Fibroblast of gingiva (primary cell): ENCODE measurements at regions not wholly inside any gene's neighbourhood (a gene's known extent, or its start where the extent isn't known, plus 50 kb on each side); places are given as distances from the start of the nearest gene placed in this dataset.
"Not testable (repeated sequence)": the region's sequence is repeated elsewhere in the genome, so short reads cannot be mapped to it uniquely, and the experiment has no call there.

Source experiments
- DNase-seq: peaks from one replicate; pipeline ENCODE4 v3.0.0-alpha.2; 2011; ENCODE audit warnings: low read depth

- no peak for DNase-seq
These were observed 437.9 kb downstream of the AACS start for GRCh38 chr12:125503128-125503527.

DNA sequence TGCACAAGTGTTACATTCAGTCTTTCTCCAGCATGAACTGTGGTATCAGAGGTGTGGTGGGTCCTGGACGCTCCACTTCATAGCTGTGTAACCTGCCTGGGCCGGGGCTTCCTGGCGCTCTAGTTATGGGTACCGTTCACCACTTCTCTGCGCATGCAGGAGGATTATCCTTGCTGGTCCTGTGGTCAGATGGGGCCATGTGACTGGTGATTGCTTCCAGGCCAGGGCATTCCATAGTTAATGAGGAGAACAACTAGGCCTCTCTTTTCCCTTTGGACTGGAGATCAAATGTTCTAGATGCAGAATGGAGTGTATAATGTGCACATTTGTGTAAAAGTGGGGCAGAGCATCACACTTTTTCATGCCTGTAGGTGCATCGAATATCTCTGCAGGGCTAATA lies 444.0 kb downstream of the AACS start:
- DNase-seq = no peak

DNA sequence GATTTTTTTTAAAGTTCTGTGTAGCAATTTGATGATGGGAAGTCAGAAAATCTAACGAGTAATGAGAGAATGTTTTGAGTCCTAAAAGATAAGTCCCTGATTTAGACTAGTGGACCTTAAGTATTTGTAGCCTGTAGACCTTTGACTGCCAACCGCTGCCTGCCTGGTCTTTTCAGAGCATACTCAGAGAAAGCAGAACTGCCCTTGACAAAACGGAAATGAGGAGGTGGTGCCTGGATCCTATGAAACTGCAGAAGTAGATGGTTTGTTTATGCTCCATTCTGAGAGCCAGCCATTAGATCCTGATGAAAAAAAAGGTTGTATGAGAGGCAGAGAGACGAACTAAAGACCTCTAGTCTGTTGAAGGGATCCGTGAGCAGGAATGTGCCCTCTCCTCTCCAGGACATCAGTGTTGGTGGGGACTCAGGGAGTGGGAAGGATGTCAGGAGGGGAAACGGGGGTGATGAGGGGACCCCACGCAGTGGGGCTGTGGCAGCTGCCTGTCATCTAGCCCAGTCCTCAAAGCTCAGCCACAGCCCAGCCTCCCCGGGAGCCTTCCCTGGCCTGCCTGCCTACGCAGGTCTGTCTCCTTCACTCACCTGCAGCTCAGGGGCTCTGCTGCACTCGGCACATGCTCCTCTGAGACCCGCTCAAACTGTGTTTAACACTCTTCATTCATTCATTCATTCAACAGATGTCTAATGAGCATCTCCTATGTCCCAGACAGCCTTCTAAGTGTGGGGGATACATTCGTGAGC lies 447.5 kb downstream of the AACS start:
- no peak for DNase-seq

DNA sequence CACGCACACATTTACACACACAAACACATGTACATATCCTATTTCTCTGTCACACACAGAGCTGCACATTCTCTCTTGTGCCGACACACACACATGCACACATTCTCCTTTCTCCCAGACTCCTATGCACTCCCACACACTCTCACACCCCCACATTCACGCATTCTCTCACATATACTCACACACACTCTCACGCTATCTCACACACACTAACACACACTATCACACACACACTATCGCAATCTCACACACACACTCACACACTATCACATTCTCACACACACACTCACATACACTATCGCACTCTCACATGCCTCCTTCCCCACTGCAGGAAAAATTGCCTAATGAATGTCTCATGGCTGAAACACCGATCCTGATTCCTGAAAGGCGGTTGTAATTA lies 450.7 kb downstream of the AACS start:
- DNase-seq = no peak

DNA sequence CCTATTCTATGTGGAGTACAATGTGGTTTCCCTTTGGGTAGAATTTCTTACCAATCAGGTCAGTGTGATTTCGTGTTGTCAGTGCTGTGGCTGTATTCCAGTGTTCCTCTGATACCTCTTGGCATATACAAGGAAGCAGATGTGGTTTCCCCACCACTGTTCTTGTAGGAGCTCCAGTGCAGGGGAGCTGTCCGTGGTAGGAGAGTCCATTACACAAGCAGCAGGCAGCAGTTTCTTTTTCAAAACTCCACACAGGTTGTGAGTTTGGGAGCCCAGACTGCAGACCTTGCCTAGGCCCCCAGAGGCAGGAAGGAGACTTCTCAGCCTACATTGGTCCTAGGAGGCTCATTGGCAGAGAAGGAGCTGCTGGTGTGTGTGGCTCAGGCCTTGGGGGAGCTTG lies 452.8 kb downstream of the AACS start:
- no peak for DNase-seq

DNA sequence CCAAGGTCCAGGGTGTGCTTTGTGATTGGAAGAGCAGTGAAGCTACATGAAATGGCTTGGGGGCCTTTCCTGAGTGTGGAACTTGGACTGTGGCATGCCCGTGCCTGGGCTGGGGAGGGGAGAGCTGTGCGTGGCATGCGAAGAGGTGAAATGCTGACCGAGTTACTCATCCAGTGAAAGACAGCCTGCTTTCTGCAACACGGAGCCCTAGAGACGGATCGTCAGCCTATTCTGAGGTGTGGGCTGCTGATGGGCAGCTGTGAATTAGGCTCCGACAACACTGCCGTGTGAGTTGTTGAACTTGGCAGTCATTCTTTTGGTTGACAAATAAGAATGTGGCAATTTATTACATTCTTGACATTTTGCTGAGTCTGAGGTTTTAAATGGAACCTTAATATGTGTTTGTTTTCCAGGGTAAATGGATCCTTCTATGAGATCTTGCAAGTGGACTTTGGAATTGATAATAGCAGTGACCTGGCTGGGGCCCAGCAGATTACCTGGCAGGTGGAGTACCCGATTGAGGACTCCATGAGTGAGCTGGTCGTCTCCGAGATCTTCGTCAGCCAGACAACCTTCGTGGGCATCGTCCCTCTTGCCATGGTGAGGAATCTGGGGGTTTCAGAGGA lies 453.9 kb downstream of the AACS start:
- no peak for DNase-seq

DNA sequence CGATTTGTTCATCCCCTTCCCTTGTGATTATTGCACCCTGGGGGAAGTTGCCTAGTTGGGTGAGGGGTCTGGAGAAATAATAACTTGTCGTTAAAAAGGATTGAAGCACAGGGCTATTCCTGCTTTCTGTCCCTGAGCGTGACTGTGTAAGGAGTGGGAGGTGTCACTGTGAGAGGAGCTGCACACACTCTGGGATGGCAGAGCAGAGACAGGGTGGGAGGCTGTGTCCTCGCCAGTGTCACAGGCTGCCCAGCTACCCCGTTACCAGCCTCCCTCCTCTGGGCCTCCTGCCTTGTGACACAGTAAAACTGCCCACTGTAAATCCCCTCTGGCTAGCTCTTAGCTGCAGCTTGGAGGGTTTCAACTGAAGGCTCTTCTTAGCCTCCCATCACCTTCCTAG lies 460.6 kb downstream of the AACS start:
- no peak for DNase-seq

DNA sequence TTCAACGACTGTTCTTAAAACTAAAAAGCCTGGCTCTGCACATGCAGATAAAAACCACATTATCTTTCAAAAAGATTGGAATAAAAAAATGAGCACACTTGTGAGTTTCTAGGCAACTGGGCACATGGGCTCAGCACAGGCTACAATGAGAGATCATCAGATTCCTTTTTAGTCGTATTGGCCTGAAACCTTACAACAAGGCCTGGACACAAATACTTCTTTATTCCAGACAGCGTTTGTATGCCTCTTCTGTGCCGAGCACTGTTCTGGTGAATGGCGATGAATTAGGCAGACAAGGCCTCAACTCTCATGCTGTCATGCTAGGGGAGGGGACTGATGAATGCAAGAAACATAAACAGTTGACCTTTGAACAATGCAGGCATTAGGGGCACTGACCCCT lies 463.0 kb downstream of the AACS start:
- no peak for DNase-seq

- no peak for DNase-seq
These were observed 465.0 kb downstream of the AACS start for GRCh38 chr12:125530201-125530600.

GRCh38 chr12:125530876-125531275 lies 465.6 kb downstream of the AACS start:
- no peak for DNase-seq

- no peak for DNase-seq
These were observed 466.3 kb downstream of the AACS start for GRCh38 chr12:125531574-125531973.

DNA sequence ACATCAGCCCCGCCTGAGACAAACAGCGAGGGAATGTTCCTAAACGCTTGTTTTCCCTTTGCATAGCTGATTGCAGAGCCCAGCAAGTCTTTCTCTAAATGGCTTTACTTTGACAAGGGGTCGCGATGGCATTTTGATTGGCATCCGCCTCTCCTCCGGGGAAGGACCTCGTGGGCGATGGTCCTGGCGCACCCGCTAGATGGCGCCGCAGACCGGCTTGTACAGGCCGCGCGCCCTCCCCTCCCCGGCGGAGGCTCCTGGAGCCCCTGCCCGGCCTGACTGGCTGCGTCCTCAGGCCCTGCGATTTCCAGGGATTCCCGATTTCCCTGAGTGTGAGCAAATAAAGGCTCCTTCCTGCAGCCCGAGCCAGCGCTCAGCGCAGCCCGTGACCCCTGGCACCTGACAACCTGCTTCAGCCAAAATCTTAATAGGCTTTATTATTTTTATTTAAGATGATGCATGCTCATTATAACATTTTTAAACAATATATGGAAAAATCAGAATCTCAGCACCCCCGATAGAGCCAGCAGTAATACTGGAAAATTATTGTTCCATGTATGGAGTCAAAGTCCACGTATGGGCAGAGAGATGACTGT lies 468.3 kb downstream of the AACS start:
- no peak for DNase-seq

DNA sequence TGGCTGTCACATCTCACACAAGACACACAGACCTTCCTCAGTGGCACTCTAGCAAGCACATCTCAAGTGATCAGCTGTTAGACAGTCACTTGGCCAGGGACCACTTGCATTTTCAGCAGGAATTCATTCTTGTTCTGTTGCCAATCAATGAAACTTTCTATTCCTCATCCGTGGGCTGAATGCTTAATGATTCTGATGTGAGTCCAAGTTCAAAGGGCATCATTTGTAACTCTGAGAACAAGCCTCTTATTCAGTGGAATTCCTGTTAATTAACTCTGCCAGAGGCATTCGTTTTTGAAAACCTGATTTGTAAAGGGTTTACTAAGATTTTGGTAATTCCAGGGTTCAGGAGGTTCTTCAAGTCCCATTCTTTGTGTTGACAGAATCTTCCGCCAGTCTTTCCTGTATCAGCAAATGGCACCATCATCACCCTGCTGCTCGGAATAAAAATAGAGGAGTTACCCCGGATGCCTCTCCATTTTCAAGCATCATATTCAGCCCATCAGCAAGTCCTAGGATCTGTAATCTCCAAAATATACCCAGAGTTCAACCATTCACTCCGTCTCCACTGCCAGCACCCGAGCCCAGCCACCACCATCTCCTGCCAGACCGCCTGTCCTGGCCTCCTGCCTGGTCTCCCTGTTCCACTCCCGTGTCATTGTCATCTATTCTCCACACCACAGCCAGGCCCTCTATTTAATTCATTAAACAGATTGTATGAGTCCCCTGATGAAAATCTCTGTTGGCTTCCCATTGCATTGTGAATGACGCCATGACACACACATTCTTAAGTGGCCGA lies 473.4 kb downstream of the AACS start:
- no peak for DNase-seq

- DNase-seq = no peak
These were observed 475.5 kb downstream of the AACS start for GRCh38 chr12:125540580-125541204.

GRCh38 chr12:125544960-125545359 lies 479.7 kb downstream of the AACS start:
- DNase-seq = no peak

DNA sequence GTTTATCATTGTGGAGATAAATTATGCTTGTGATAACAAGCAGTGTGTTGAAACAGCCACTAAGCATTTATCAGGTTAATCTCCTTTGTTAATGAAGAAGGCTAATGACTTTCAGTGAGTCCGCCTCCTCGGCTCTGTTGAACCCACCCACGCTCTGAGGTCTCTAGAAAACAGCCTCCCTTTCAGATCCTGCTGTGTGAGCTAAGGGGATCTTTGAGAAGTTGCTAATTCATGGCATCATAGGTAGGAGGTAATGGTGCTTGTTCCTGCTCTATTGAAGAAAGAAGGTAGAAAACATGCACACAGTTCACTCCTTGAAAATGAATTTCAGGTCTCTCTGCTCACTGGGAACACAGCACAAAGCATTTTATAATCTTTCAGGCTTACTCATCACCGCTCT lies 483.9 kb downstream of the AACS start:
- no peak for DNase-seq

DNA sequence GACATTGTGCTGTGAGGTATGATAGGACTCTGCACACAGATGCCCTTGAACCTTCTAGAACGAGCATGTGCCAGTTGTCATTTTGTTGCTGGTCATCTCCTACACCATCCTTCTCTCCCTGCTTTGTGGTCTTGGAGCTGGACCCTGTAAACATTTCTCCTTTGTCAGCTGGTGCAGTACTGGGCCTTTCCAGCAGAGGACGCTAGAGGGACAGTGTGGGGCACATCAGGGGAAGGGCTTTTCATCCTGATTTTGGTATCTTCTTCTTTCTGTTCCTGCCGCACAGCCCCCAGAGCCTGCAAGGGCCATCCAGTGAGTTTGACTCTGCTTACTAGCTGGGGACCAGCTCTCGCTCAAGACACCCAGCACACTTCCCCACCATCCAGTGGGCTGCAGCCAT lies 484.6 kb downstream of the AACS start:
- no peak for DNase-seq

- no peak for DNase-seq
These were observed 487.1 kb downstream of the AACS start for GRCh38 chr12:125552295-125552694.

- not testable (repeated sequence) for DNase-seq
These were observed 495.8 kb downstream of the AACS start for GRCh38 chr12:125561008-125561407.

GRCh38 chr12:125564753-125565152 lies 499.5 kb downstream of the AACS start:
- DNase-seq = no peak

GRCh38 chr12:125567581-125567980 lies 502.3 kb downstream of the AACS start:
- DNase-seq = no peak

DNA sequence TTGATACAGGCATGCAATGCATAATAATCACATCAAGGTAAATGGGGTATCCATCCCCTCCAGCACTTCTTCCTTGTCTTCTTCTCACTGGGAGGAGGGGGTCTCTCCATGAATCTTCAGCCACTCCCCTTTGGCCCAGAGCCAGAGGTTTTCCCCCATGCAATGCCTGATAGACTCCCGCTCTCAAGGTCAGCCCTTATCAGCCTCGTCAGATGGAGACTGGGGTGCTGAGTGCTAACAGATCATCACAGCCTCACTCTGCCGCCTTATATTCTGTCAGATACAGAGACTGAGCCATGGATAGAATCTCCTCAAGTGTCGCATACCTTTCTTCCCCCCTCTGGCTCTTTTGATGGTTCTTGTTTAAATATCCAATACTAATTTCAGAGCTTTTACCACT lies 503.1 kb downstream of the AACS start:
- no peak for DNase-seq
